Neural cell (in vitro differentiated cells): ENCODE measurements at regions not wholly inside any gene's neighbourhood (a gene's known extent, or its start where the extent isn't known, plus 50 kb on each side); places are given as distances from the start of the nearest gene placed in this dataset.
"Not testable (repeated sequence)": the region's sequence is repeated elsewhere in the genome, so short reads cannot be mapped to it uniquely, and the experiment has no call there.

Source experiments
- EP300 ChIP-seq: fragments of 450-650 bp; conservative IDR thresholded peaks from 2 replicates; pipeline ENCODE4 v1.6.1; 2014; ENCODE audit warnings: antibody characterized with exemption, mild to moderate bottlenecking, moderate library complexity; ENCODE audit not compliant: poor library complexity, severe bottlenecking
- EZH2 ChIP-seq: fragments of 200-600, 300-800 bp; shearing (Covaris generic), sonication (generic); IDR thresholded peaks from 2 replicates; pipeline ENCODE4 v1.6.1; 2014; ENCODE audit warnings: antibody characterized with exemption, low read length, borderline replicate concordance, mild to moderate bottlenecking; ENCODE audit not compliant: insufficient read depth, poor library complexity, severe bottlenecking
- MXI1 ChIP-seq: fragments of 450-650 bp; conservative IDR thresholded peaks from 2 replicates; pipeline ENCODE4 v1.6.1; 2014; ENCODE audit warnings: antibody characterized with exemption, mild to moderate bottlenecking; ENCODE audit not compliant: poor library complexity, severe bottlenecking
- POLR2AphosphoS5 ChIP-seq: IDR thresholded peaks from 2 replicates; pipeline ENCODE4 v1.6.1; 2012
- RAD21 ChIP-seq: fragments of 450-650 bp; conservative IDR thresholded peaks from 2 replicates; pipeline ENCODE4 v1.6.1; 2014; ENCODE audit warnings: antibody characterized with exemption, mild to moderate bottlenecking, moderate library complexity
- REST ChIP-seq: IDR thresholded peaks from 2 replicates; pipeline ENCODE4 v1.6.1; 2012; ENCODE audit warnings: borderline replicate concordance
- SMC3 ChIP-seq: fragments of 450-650 bp; conservative IDR thresholded peaks from 2 replicates; pipeline ENCODE4 v1.6.1; 2014; ENCODE audit warnings: antibody characterized with exemption, mild to moderate bottlenecking, moderate library complexity; ENCODE audit not compliant: poor library complexity
- TF ChIP-seq, protein P1 (sequence below): fragments of 450-650 bp; IDR thresholded peaks from 2 replicates; pipeline ENCODE4 v1.5.1; 2014; ENCODE audit warnings: antibody characterized with exemption, mild to moderate bottlenecking, moderate library complexity; ENCODE audit not compliant: poor library complexity, severe bottlenecking

DNA sequence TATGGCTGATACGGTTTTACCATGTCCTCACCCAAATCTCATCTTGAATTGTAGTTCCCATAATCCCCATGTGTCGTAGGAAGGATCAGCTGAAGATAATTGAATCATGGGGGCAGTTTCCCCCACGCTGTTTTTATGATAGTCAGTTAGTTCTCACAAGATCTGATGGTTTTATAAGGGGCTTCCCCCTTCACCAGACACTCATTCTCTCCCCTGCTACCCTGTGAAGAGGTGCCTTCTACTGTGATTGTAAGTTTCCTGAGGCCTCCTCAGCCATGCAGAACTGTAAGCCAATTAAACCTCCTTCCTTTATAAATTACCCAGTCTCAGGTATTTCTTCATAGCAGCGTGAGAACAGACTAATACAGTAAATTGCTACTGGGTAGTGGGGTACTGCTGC is 139.6 kb upstream of the VANGL1 start:
- TF ChIP-seq EP300, POLR2AphosphoS5, EZH2, SMC3, MXI1, RAD21, REST: not testable (repeated sequence)
- TF ChIP-seq, protein P1, sequence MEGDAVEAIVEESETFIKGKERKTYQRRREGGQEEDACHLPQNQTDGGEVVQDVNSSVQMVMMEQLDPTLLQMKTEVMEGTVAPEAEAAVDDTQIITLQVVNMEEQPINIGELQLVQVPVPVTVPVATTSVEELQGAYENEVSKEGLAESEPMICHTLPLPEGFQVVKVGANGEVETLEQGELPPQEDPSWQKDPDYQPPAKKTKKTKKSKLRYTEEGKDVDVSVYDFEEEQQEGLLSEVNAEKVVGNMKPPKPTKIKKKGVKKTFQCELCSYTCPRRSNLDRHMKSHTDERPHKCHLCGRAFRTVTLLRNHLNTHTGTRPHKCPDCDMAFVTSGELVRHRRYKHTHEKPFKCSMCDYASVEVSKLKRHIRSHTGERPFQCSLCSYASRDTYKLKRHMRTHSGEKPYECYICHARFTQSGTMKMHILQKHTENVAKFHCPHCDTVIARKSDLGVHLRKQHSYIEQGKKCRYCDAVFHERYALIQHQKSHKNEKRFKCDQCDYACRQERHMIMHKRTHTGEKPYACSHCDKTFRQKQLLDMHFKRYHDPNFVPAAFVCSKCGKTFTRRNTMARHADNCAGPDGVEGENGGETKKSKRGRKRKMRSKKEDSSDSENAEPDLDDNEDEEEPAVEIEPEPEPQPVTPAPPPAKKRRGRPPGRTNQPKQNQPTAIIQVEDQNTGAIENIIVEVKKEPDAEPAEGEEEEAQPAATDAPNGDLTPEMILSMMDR = not testable (repeated sequence)
